Activated CD8-positive, alpha-beta T cell treated with anti-CD3 and anti-CD28 coated beads for 36 hours (primary cell): ENCODE measurements at regions not wholly inside any gene's neighbourhood (a gene's known extent, or its start where the extent isn't known, plus 50 kb on each side); places are given as distances from the start of the nearest gene placed in this dataset.

ENCODE experiments used
- ATAC-seq: fragments of 200-7000 bp; cut with Tn5 transposase; one replicate; pipeline ENCODE4 v1.10.0; 2021; ENCODE audit warnings: mild to moderate bottlenecking, moderate library complexity
- CTCF ChIA-PET: fragments of 350-600 bp; sonication (Branson Sonifier 250); formaldehyde crosslinking; loops from one replicate; lab custom pipeline; 2021; ENCODE audit warnings: antibody characterized with exemption; lab: Charles Lee
- POLR2A ChIA-PET: fragments of 350-600 bp; sonication (Branson Sonifier 250); formaldehyde crosslinking; loops from one replicate; lab custom pipeline; 2021; ENCODE audit warnings: antibody characterized with exemption; lab: Charles Lee
- DNase-seq: peaks from one replicate; pipeline ENCODE4 v3.0.0-alpha.2; 2020
- H3K27ac Mint-ChIP-seq: one replicate; pipeline ENCODE4 v1.8.0; 2021; ENCODE audit warnings: mild to moderate bottlenecking, mixed read lengths
- H3K27me3 Mint-ChIP-seq: one replicate; pipeline ENCODE4 v1.8.0; 2021; ENCODE audit warnings: mixed read lengths
- H3K36me3 Mint-ChIP-seq: one replicate; pipeline ENCODE4 v1.8.0; 2021; ENCODE audit warnings: low read depth, mixed read lengths
- H3K4me1 Mint-ChIP-seq: one replicate; pipeline ENCODE4 v1.8.0; 2021; ENCODE audit warnings: low read depth, mixed read lengths
- H3K4me3 Mint-ChIP-seq: one replicate; pipeline ENCODE4 v1.8.0; 2021; ENCODE audit warnings: mild to moderate bottlenecking, moderate library complexity, mixed read lengths
- H3K9me3 Mint-ChIP-seq: one replicate; pipeline ENCODE4 v1.8.0; 2021; ENCODE audit warnings: mixed read lengths
- CTCF ChIP-seq: fragments of 200-600 bp; IDR thresholded peaks from one replicate; pipeline ENCODE4 v1.8.0; 2022; ENCODE audit warnings: antibody characterized with exemption, mild to moderate bottlenecking
- intact Hi-C: fragments of 100-400 bp; cut with micrococcal nuclease; formaldehyde crosslinking; loops from one replicate; pipeline ENCODE4 v1.10.0; 2022

- Mint-ChIP-seq H3K36me3 (no peaks in the 10 kb centered on the region), H3K27me3 (no peaks in the 10 kb centered on the region), H3K27ac (no peak overlapping the region), H3K4me1 (no peaks in the 10 kb centered on the region), H3K4me3 (no peak overlapping the region), H3K9me3 (peaks cover 19% of the 10 kb centered on the region)
- CTCF ChIA-PET = no interaction called here
- POLR2A ChIA-PET = no interaction called here
- intact Hi-C loops = no loop called here
- ATAC-seq = no peak
- no peak for TF ChIP-seq CTCF
- no peak for DNase-seq
These were observed 485.0 kb upstream of the FAT1 start for GRCh38 chr4:187208651-187209050.

GRCh38 chr4:187209921-187210613 lies 486.4 kb upstream of the FAT1 start:
- no peaks in the 10 kb centered on the region for H3K36me3 Mint-ChIP-seq
- ChIA-PET POLR2A (interaction anchor here (0.7 kb wide), 1 partner anchor 32 kb away, joined by 3 read pairs; no protein-coding TSS in a partner anchor), CTCF (no interaction called here)
- intact Hi-C loops = no loop called here
- no peak overlapping the region for H3K27ac Mint-ChIP-seq
- TF ChIP-seq CTCF = no peak
- ATAC-seq (no peak), DNase-seq (no peak)
- no peaks in the 10 kb centered on the region for H3K27me3 Mint-ChIP-seq
- no peaks in the 10 kb centered on the region for H3K4me1 Mint-ChIP-seq
- H3K4me3 Mint-ChIP-seq = no peak overlapping the region
- H3K9me3 Mint-ChIP-seq = peaks cover 17% of the 10 kb centered on the region

- no peak overlapping the region for H3K27ac Mint-ChIP-seq
- intact Hi-C loops = no loop called here
- ChIA-PET POLR2A (no interaction called here), CTCF (no interaction called here)
- H3K4me1 Mint-ChIP-seq = no peaks in the 10 kb centered on the region
- DNase-seq (no peak), ATAC-seq (no peak)
- H3K4me3 Mint-ChIP-seq = no peak overlapping the region
- no peaks in the 10 kb centered on the region for H3K36me3 Mint-ChIP-seq
- no peak for TF ChIP-seq CTCF
- peaks cover 16% of the 10 kb centered on the region for H3K9me3 Mint-ChIP-seq
- no peaks in the 10 kb centered on the region for H3K27me3 Mint-ChIP-seq
These were observed 488.9 kb upstream of the FAT1 start for GRCh38 chr4:187212446-187213080.

- Mint-ChIP-seq H3K27me3 (no peaks in the 10 kb centered on the region), H3K4me1 (no peaks in the 10 kb centered on the region), H3K27ac (no peak overlapping the region), H3K9me3 (peaks cover 16% of the 10 kb centered on the region), H3K36me3 (no peaks in the 10 kb centered on the region), H3K4me3 (no peak overlapping the region)
- intact Hi-C loops = no loop called here
- DNase-seq = no peak
- TF ChIP-seq CTCF = no peak
- ATAC-seq = no peak
- ChIA-PET POLR2A (no interaction called here), CTCF (no interaction called here)
These were observed 491.8 kb upstream of the FAT1 start for GRCh38 chr4:187215438-187215837.

GRCh38 chr4:187218705-187219245 lies 495.1 kb upstream of the FAT1 start:
- Mint-ChIP-seq H3K4me1 (no peaks in the 10 kb centered on the region), H3K9me3 (peaks cover 6% of the 10 kb centered on the region), H3K36me3 (no peaks in the 10 kb centered on the region), H3K27ac (no peak overlapping the region), H3K4me3 (no peak overlapping the region), H3K27me3 (no peaks in the 10 kb centered on the region)
- DNase-seq (no peak), ATAC-seq (no peak)
- CTCF ChIA-PET = no interaction called here
- intact Hi-C loops = no loop called here
- no peak for TF ChIP-seq CTCF
- POLR2A ChIA-PET = no interaction called here
